Renal cortex interstitium (tissue), 11 donors: ENCODE measurements at regions not wholly inside any gene's neighbourhood (a gene's known extent, or its start where the extent isn't known, plus 50 kb on each side); places are given as distances from the start of the nearest gene placed in this dataset.

ENCODE experiments used
- DNase-seq, 11 donors: peaks; one replicate each; pipeline ENCODE4 v3.0.0-alpha.2; 2013; ENCODE audit warnings: low read depth in 9 of 11, low spot score in 4 of 11; ENCODE audit errors: extremely low read depth in 1 of 11

DNA sequence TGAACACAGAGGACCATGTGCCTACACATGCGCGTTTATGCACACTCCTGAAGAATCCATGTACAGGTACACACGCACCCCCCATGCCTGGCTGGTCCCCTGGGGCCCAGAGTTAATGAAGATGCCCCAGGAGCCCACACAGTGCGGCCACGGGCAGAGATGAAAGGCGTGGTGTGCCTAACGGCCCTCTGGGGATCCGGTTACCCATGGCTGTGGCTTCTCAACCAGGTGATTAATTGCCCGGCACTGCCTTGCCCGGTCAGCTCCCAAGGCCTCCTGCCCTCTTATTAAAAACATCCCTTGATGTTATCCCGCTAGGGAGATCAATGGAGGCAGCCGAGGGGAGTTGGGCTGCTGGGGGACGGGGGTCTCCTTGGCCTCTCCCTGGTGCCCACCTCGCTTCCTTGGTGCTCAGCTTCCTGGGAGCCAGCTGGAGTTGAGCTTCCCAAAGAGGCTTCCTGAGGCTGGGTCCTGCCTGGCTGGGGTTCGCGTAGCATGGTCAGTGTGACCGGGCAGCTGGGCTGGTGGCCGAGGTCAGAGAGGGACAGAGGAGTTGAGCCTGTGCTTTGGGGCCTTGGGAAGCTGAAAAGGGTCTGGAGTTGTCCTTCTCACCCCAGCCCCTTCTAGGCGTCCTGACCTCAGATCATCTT lies 75.0 kb upstream of the WNT4 start:
- DNase-seq, result peak in 5 of 11 donors; percentile 33 to 68 (median 65)

DNA sequence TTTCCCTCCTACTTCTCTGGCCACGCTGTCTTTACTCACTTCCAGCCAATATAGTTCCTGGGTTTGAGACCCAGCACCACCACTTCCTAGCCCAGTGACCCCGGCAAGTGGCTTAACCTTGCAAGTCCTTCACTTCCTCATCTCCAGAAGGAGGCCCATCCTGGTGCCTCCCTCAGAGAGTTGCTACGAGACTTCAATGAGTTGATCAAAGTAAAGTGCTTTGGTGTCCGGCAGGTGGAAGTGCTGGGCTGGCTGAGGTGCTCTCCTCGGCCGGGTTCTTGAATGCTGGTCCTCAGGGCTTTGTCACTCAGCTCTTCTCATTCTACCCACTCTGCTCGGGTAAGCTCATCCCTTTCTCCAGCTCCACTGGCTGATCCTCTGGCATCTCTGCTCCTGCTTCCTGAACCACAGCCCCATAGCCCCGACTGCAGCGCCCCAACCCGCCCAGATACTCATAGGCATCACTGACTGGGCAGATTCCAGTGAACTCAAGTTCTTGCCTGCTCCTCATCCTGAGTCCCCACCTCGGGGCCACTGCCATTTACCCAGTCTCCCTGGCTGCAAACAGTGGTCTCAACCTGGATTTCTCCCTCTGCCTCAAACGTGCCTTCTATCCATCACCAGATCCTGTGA lies 75.8 kb upstream of the WNT4 start:
- DNase-seq, result no peak

- DNase-seq, result no peak
Measured at GRCh38 chr1:22221233-22221780, 78.4 kb upstream of the WNT4 start.

GRCh38 chr1:22222723-22223122 lies 79.8 kb upstream of the WNT4 start:
- no peak for DNase-seq

GRCh38 chr1:22223176-22223575 lies 80.3 kb upstream of the WNT4 start:
- DNase-seq, result no peak

GRCh38 chr1:22224091-22224490 lies 81.2 kb upstream of the WNT4 start:
- no peak for DNase-seq

DNA sequence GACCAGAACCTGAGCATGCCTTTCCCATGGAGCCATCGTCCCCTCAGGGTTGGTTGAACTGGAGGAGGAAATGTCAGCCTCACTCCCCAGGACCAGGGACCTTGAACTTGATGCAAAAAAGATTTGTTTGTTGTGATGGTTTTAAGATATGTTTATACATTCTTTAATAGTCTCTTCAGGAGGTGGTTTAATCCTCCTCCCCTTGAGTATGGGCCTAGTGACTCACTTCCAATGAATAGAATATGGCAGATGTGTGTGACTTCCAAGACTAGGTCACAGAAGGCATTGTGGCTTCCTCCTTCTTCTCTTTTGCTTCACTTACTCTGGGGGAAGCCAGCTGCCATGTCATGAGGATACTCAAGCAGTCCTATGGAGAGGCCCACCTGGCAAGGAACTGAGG lies 81.7 kb upstream of the WNT4 start:
- DNase-seq, result no peak

GRCh38 chr1:22225858-22226589 lies 83.1 kb upstream of the WNT4 start:
- DNase-seq, result no peak

DNA sequence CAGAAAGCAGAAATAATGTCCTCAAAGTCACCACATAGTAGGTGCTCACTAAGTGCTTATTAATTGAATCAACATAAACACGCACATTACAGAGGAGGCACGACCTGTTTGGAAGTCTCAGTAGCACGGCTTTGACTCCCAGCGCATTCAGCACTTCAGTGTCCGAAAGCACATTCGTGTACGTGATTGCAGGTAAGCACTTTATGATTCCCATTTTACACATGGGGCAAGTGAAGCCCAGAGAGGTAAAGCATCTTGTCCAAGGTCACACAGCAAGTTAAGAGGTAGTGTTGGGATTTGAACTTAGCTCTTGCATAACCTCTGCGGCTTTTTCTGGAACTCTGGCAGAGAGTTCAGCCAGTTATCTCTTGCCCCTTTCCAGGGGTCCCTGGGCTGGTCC lies 85.2 kb upstream of the WNT4 start:
- no peak for DNase-seq

DNA sequence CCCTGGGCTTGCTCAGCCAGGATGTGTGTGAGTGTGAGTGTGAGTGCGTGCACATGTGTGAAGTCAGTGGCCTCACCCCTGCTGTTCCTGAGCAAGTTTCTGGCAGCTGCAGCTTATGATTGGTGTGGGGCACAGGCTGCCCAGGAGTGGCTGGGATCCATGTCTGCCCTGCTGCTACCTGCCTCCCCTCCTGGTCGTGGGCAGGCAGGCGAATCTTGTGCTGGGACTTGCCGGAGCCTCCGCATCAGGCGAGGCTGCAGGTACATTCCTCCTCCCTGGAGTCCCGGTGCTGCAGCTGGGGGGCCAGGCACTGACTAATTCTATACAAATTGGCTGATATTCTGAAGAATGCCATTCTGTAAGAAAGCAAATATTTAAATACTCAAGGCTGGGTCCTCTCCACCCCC lies 85.6 kb upstream of the WNT4 start:
- DNase-seq, result no peak

DNA sequence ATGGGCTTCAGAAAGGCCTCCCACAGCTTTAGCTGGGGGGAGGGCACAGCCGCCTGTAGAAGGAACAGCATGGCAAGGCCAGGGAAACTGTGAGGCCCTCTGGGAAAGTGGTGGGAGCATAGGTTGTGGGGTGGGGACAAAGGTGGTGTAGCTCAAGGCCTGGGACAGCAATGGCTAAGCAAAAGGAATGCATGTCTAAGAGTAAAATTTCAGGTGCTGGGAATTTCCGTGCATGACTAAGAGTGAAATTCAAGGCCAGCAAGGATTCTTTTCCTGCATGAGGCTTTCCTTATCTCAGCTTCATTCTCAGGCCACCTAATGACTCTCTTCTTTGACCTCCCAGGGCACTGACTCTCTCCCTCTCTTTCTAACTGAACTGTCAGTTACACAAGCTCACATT lies 86.5 kb upstream of the WNT4 start:
- no peak for DNase-seq

- DNase-seq, result no peak
Measured at GRCh38 chr1:22231068-22231593, 88.2 kb upstream of the WNT4 start.

DNA sequence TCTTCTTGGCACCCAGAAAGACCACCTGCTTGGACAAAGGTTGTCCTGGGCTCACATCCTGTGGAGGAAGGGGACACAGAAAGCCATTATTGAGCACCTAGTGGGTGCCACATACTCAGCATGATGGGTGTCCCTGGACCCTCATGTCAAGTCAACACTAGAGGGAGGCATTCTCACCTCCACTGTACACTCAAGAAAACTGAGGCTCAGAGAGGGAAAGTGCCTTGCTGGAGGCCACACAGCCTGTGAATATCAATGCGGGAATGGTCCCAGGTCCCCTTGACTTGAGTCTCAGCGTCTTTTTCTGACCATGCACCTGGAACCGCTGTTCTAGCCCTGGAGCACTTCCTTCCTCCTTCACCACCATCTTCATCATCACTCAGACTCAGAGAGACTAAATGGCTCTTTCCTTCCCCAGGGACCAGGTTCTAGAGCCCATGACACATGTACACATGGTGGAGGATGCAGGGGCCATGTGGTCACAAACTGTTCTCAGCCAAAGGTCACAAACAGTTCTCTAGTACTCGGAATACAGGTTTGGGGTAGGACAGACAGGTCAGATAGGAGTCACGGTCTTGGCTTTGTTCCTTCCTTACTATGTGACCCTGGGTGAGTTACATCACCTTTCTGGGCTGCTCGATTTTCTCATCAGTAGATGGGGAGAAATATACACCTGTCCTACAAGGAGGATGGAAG lies 89.2 kb upstream of the WNT4 start:
- no peak for DNase-seq

DNA sequence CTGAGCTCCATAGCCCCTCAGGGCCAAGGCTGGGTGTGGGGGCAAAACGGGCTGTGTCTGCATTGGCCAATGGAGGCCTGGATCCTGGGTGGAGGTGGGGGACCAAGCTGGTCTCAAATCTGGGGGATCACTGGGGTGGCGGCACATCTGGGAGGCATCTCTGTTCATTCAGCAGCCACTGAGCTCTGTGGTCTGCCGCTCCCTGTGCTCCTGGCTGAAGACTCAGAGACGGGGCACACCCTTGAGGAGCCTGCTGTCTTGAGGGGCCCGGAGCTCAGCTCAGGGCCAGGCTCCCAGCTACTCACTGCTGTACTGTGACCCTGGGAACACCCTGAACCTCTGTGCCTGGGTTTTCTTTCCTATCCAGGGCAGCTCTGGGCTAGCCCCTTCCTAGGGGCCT lies 90.3 kb upstream of the WNT4 start:
- no peak for DNase-seq

DNA sequence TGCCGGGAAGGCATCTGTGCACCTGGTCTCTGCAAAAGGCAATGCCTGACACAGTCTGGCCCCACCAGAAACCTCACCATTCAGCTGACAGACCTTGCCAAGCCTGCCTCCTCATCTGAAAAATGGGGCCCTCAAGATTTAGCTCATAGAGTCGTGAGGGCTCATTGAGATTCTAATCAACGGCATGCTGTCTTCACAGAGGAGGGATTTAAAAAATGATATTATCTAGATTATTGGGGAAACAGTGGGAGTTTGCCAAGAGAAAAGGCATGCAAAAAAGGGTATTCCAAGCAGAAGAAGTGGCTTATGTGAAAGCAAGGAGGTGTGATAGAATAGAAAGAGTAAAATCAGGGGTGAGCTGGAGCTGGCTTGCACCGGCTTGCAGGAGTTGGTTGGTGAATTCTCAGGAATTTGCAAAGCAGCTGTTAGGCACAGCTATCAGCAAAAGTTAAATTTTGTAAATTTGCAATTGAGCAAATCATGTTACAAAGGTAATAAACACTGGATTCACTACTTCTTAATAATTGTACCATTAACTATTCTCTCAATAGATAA lies 91.7 kb upstream of the WNT4 start:
- no peak for DNase-seq

DNA sequence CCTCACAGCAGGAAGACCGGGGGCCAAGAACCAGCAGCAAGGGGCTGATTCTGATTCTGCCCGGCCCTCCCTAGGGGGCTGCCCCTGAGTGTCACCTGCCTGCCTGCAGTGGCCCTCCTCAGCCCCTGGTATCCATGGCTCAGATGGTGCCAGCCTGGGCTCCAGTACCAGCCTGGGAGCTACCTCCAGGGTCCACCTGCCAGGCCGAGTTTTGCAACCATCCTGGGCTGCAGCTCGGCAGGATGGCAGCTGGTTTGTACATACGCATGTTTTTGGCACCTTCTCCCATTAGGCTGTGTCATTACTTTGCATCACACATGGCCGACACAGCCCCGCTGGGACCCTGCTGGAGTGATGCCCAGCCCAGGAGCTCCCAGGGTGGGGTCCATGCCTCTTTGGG lies 93.3 kb upstream of the WNT4 start:
- no peak for DNase-seq

DNA sequence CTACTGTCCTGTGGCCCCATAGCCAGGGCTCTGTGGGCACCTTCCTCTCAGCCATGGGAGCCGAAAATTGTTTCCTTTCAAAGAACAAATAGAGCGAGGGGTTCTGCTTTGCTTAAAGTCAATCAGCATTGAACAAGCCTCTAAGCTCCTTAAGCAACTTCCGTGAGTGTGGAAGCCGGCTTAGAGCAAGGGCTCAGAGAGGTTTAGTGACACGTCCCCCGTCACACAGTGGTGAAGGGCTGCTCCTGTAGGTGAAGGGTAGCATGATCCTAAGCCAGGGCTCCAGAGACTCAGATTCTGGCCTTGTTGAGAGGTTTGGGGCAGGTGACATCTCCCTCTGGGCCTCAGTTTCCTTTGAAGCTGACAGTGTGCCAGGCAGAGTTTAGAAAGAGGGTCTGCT lies 94.0 kb upstream of the WNT4 start:
- no peak for DNase-seq

GRCh38 chr1:22237433-22238093 lies 94.7 kb upstream of the WNT4 start:
- DNase-seq, result no peak
